ENCODE measurements at regions not wholly inside any gene's neighbourhood (a gene's known extent, or its start where the extent isn't known, plus 50 kb on each side); places are given as distances from the start of the nearest gene placed in this dataset.
A peak's percentile ranks its signal among the peaks of the same experiment; 100 is the strongest.

- H3K4me1 ChIP-seq (ENCODE audit: control insufficient read depth in 1 of 2, insufficient read depth in 2 of 2, low read depth in 1 of 2, low read length in 1 of 2): peaks cover 0 to 7% of the 10 kb centered on the region in 2 experiments; a peak in 1 of 4 replicates
- no peak overlapping the region for H3K27ac ChIP-seq (ENCODE audit: low read depth in 2 of 2, low read length in 1 of 2)
- peak overlapping the region; percentile 20; the same call in 1 of the 2 replicates for H2AFZ ChIP-seq (ENCODE audit: low read depth)
- no peaks in the 10 kb centered on the region for H3F3A ChIP-seq (replicated peaks; ENCODE audit: insufficient read depth)
- DNase-seq: no peak
- CTCF ChIA-PET: interaction anchor here (0.6 kb wide), 2 partner anchors 27 to 57 kb away, joined by 3 read pairs; no protein-coding TSS in a partner anchor
- no peak overlapping the region for H3K9ac ChIP-seq
- no peaks in the 10 kb centered on the region for H3K9me2 ChIP-seq
- no peak overlapping the region for H3K4me3 ChIP-seq (ENCODE audit: low read depth in 2 of 2, low read length in 1 of 2)
- TF ChIP-seq EP300 (IDR thresholded peaks at IDR 0.05; ENCODE audit: borderline replicate concordance in 1 of 2, low read depth in 1 of 2, low read length in 1 of 2) (no peak), CTCF (IDR thresholded peaks at IDR 0.05) (no peak)
- H3K27me3 ChIP-seq (ENCODE audit: insufficient read depth): no peaks in the 10 kb centered on the region
- POLR2A ChIA-PET: no interaction called here
- 86% methylated on average over 1 of the region's 1 CpG for WGBS (ENCODE audit: low lambda C conversion rate)
- H3K36me3 ChIP-seq (replicated peaks in 1 of 2; ENCODE audit: control insufficient read depth in 1 of 2, insufficient read depth in 2 of 2, low read length in 1 of 2): no peaks in the 10 kb centered on the region
- no peak overlapping the region for H3K4me2 ChIP-seq
- H3K79me2 ChIP-seq (ENCODE audit: insufficient read depth): no peaks in the 10 kb centered on the region
- H3K9me3 ChIP-seq: no peaks in the 10 kb centered on the region
- H4K20me1 ChIP-seq (ENCODE audit: insufficient read depth): no peaks in the 10 kb centered on the region
These were observed 242.5 kb upstream of the JAG1 start for GRCh38 chr20:10916312-10916711.

GRCh38 chr20:10917826-10918225, 244.0 kb upstream of the JAG1 start:
- Histone ChIP-seq H3F3A (replicated peaks; ENCODE audit: insufficient read depth) (peaks cover 14% of the 10 kb centered on the region), H3K27ac (ENCODE audit: low read depth in 2 of 2, low read length in 1 of 2) (no peak overlapping the region), H3K79me2 (ENCODE audit: insufficient read depth) (no peaks in the 10 kb centered on the region), H3K9me2 (no peaks in the 10 kb centered on the region), H3K9ac (no peak overlapping the region), H3K9me3 (no peaks in the 10 kb centered on the region), H3K4me1 (ENCODE audit: control insufficient read depth in 1 of 2, insufficient read depth in 2 of 2, low read depth in 1 of 2, low read length in 1 of 2) (peaks cover 0 to 16% of the 10 kb centered on the region in 2 experiments; a peak in 3 of 4 replicates), H2AFZ (ENCODE audit: low read depth) (no peak overlapping the region), H3K27me3 (ENCODE audit: insufficient read depth) (no peaks in the 10 kb centered on the region), H3K4me2 (no peak overlapping the region), H4K20me1 (ENCODE audit: insufficient read depth) (no peaks in the 10 kb centered on the region), H3K36me3 (replicated peaks in 1 of 2; ENCODE audit: control insufficient read depth in 1 of 2, insufficient read depth in 2 of 2, low read length in 1 of 2) (no peaks in the 10 kb centered on the region), H3K4me3 (ENCODE audit: low read depth in 2 of 2, low read length in 1 of 2) (no peak overlapping the region)
- ChIA-PET CTCF (no interaction called here), POLR2A (no interaction called here)
- no peak for TF ChIP-seq NFIC (IDR thresholded peaks at IDR 0.05; ENCODE audit: borderline replicate concordance)
- TF ChIP-seq CHD2 (IDR thresholded peaks at IDR 0.05; ENCODE audit: low read length, partially characterized antibody): no peak
- no peak for TF ChIP-seq SMC3 (IDR thresholded peaks at IDR 0.05; ENCODE audit: low read depth, low read length)
- TF ChIP-seq FOXJ3 (CRISPR knock-in tag; IDR thresholded peaks at IDR 0.05): no peak
- TF ChIP-seq POLR2AphosphoS5 (IDR thresholded peaks at IDR 0.05; ENCODE audit: low read depth, low read length): no peak
- TF ChIP-seq TCF12 (IDR thresholded peaks at IDR 0.05): no peak
- TF ChIP-seq RCOR1 (IDR thresholded peaks at IDR 0.05; ENCODE audit: low read length): no peak
- no peak for TF ChIP-seq FOSL2 (IDR thresholded peaks at IDR 0.05; ENCODE audit: borderline replicate concordance, low read depth)
- TF ChIP-seq REST (IDR thresholded peaks at IDR 0.05; ENCODE audit: low read depth, low read length): no peak
- TF ChIP-seq CTCF (IDR thresholded peaks at IDR 0.05): no peak
- no peak for TF ChIP-seq MXI1 (IDR thresholded peaks at IDR 0.05; ENCODE audit: low read depth, low read length)
- TF ChIP-seq RAD21 (IDR thresholded peaks at IDR 0.05; ENCODE audit: low read length): no peak
- TF ChIP-seq EZH2phosphoT487 (IDR thresholded peaks at IDR 0.05; ENCODE audit: borderline replicate concordance, low read depth): no peak
- TF ChIP-seq GABPA (IDR thresholded peaks at IDR 0.05; ENCODE audit: low read depth): no peak
- TF ChIP-seq ZBTB33 (IDR thresholded peaks at IDR 0.05; ENCODE audit: borderline replicate concordance, low read depth): no peak
- TF ChIP-seq USF2 (IDR thresholded peaks at IDR 0.05; ENCODE audit: borderline replicate concordance, low read depth, low read length): no peak
- DNase-seq: no peak
- WGBS (ENCODE audit: low lambda C conversion rate): 83% methylated on average over 5 of the region's 5 CpGs
